Panc1 (cell line): ENCODE measurements at regions not wholly inside any gene's neighbourhood (a gene's known extent, or its start where the extent isn't known, plus 50 kb on each side); places are given as distances from the start of the nearest gene placed in this dataset.

Experiments
- CTCF ChIP-seq: fragments of 450-650 bp; IDR thresholded peaks from 2 replicates; pipeline ENCODE4 v1.5.1; 2017; ENCODE audit warnings: mild to moderate bottlenecking
- POLR2AphosphoS5 ChIP-seq: IDR thresholded peaks from 2 replicates; pipeline ENCODE4 v1.6.1; 2012; ENCODE audit warnings: mild to moderate bottlenecking, low read depth, low read length, moderate library complexity
- REST ChIP-seq, 2 experiments: IDR thresholded peaks; 2 replicates each; pipeline ENCODE4 v1.6.1; 2011 to 2012; ENCODE audit warnings: low read depth in 2 of 2, control low read depth in 1 of 2, low read length in 1 of 2, mild to moderate bottlenecking in 1 of 2, moderate library complexity in 1 of 2; ENCODE audit not compliant: insufficient read depth in 1 of 2

- no peak for TF ChIP-seq CTCF
- TF ChIP-seq POLR2AphosphoS5: no peak
- TF ChIP-seq REST (IDR thresholded peaks at IDR 0.05; ENCODE audit: insufficient read depth in 1 of 2, low read depth in 2 of 2, low read length in 1 of 2): no peak
These were observed 682.3 kb upstream of the IGFBP3 start for GRCh38 chr7:46603296-46603752.
